Natural killer cell treated with Interleukin-12 subunit alpha and Interleukin-12 subunit beta and Interleukin-15 and Interleukin-18, amount 100 ng/mL, for 72 hours (primary cell): ENCODE measurements at regions not wholly inside any gene's neighbourhood (a gene's known extent, or its start where the extent isn't known, plus 50 kb on each side); places are given as distances from the start of the nearest gene placed in this dataset.

Experiments used
- ATAC-seq, 2 donors: fragments of 150-1000 bp; cut with Tn5 transposase in 1 of 2; sonication (Bioruptor Pico), chemical (Tn5 transposase) in 1 of 2; 2 replicates each; pipeline ENCODE4 v1.10.0; 2021
- DNase-seq: peaks from one replicate; pipeline ENCODE4 v3.0.0; 2022; ENCODE audit warnings: low spot score
- H3K27ac Mint-ChIP-seq, 2 donors: 1 replicate in 1 of 2; 2 replicates in 1 of 2; pipeline ENCODE4 v1.8.0; 2022; ENCODE audit warnings: mixed read lengths in 2 of 2, mild to moderate bottlenecking in 1 of 2, moderate library complexity in 1 of 2
- H3K27me3 Mint-ChIP-seq, 2 donors: 1 replicate in 1 of 2; 2 replicates in 1 of 2; pipeline ENCODE4 v1.8.0; 2022; ENCODE audit warnings: mixed read lengths in 2 of 2
- H3K36me3 Mint-ChIP-seq: one replicate; pipeline ENCODE4 v1.8.0; 2022; ENCODE audit warnings: mixed read lengths
- H3K4me1 Mint-ChIP-seq, 2 donors: 1 replicate in 1 of 2; 2 replicates in 1 of 2; pipeline ENCODE4 v1.8.0; 2022; ENCODE audit warnings: low read depth in 2 of 2, mixed read lengths in 2 of 2, mild to moderate bottlenecking in 1 of 2
- H3K4me3 Mint-ChIP-seq: one replicate; pipeline ENCODE4 v1.8.0; 2022; ENCODE audit warnings: mixed read lengths
- H3K9me3 Mint-ChIP-seq: 2 replicates; pipeline ENCODE4 v1.8.0; 2022; ENCODE audit warnings: mixed read lengths

DNA sequence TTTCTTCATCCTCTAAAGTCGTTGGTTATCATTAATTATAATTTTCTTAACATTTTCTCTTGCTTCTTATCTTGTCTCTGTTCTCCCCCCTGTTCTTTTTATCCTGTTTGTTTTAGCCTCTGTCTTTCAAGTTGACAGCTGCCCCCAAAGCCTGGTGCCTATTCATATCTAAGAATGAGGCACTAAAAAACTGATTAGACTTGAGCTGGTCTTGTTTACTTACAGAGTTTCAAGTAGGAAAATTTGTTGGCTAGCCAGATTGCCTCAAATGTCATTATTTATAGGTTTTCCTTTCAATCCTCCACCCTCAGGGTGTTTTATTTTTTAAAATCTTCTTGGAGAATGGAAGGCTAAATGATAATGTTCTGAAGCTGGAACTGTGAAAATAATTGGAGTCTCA lies 236.0 kb downstream of the UTP18 start:
- Mint-ChIP-seq H3K9me3 (no peaks in the 10 kb centered on the region), H3K27ac (no peak overlapping the region)

GRCh38 chr17:51499897-51500296 lies 239.6 kb downstream of the UTP18 start:
- no peak overlapping the region for H3K27ac Mint-ChIP-seq
- no peak for DNase-seq
- peaks cover 28 to 60% of the 10 kb centered on the region in 2 donors for H3K27me3 Mint-ChIP-seq
- no peaks in the 10 kb centered on the region for H3K36me3 Mint-ChIP-seq
- ATAC-seq: no peak
- H3K9me3 Mint-ChIP-seq: no peaks in the 10 kb centered on the region
- H3K4me3 Mint-ChIP-seq: no peak overlapping the region
- no peaks in the 10 kb centered on the region for H3K4me1 Mint-ChIP-seq

More for the DNA sequence above, 236.0 kb downstream of the UTP18 start:
- Mint-ChIP-seq H3K4me3 (no peak overlapping the region), H3K27me3 (peaks cover 23 to 47% of the 10 kb centered on the region in 2 donors), H3K4me1 (no peaks in the 10 kb centered on the region), H3K36me3 (no peaks in the 10 kb centered on the region)
- ATAC-seq (no peak), DNase-seq (no peak)

GRCh38 chr17:51500454-51500853 lies 240.1 kb downstream of the UTP18 start:
- ATAC-seq (no peak), DNase-seq (no peak)
- Mint-ChIP-seq H3K27ac (no peak overlapping the region), H3K36me3 (no peaks in the 10 kb centered on the region), H3K4me3 (no peak overlapping the region), H3K9me3 (no peaks in the 10 kb centered on the region), H3K27me3 (peaks cover 27 to 56% of the 10 kb centered on the region in 2 donors), H3K4me1 (no peaks in the 10 kb centered on the region)

DNA sequence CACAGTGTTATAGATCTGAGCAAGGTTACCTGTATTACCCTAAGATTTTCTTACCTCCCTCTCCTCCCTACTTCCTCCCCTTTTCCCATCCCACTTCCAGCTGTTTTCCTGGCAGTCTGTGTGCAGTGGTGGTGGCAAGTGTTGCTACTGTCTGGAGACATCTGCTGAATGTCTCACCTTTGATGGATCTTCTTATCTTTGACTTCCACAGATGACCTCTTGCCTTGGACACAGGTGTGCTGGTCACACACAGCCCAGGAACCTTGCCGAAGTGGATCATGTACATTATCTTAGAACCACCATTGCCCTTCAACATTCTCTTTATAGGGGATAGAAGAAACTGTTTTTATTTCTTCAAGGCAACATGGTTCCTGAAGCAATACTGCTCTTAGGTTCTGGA lies 245.1 kb downstream of the UTP18 start:
- Mint-ChIP-seq H3K27ac (no peak overlapping the region), H3K4me3 (no peak overlapping the region), H3K4me1 (no peaks in the 10 kb centered on the region), H3K36me3 (no peaks in the 10 kb centered on the region), H3K27me3 (peaks cover 23 to 46% of the 10 kb centered on the region in 2 donors), H3K9me3 (no peaks in the 10 kb centered on the region)
- ATAC-seq (no peak), DNase-seq (no peak)

DNA sequence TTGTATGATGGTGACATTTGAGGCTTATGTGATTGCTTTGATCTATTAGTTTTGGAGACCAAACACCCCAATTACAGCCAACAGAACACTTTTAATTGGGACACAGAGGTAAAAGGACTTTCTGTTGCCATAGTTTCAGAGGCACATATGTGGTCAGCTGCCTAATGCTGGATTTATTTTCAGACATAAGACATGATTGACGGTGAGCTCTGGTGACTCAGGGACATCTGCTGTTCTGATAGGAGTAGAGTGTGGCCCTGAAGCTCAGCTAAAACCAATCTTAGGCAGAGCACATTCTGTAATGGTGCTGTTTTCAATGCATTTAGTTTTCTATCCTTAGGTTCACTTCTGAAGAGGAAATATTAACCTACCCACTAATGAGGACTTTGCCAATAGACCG lies 247.1 kb downstream of the UTP18 start:
- no peak for ATAC-seq
- Mint-ChIP-seq H3K4me1 (no peaks in the 10 kb centered on the region), H3K27ac (no peak overlapping the region), H3K27me3 (peaks cover 23 to 45% of the 10 kb centered on the region in 2 donors), H3K36me3 (no peaks in the 10 kb centered on the region), H3K9me3 (no peaks in the 10 kb centered on the region), H3K4me3 (no peak overlapping the region)
- DNase-seq: no peak

- H3K4me3 Mint-ChIP-seq: no peak overlapping the region
- peaks cover 23 to 42% of the 10 kb centered on the region in 2 donors for H3K27me3 Mint-ChIP-seq
- DNase-seq (no peak), ATAC-seq (no peak)
- H3K36me3 Mint-ChIP-seq: no peaks in the 10 kb centered on the region
- no peaks in the 10 kb centered on the region for H3K9me3 Mint-ChIP-seq
- H3K4me1 Mint-ChIP-seq: no peaks in the 10 kb centered on the region
- H3K27ac Mint-ChIP-seq: no peak overlapping the region
Observed at GRCh38 chr17:51508048-51508447, 247.7 kb downstream of the UTP18 start.

DNA sequence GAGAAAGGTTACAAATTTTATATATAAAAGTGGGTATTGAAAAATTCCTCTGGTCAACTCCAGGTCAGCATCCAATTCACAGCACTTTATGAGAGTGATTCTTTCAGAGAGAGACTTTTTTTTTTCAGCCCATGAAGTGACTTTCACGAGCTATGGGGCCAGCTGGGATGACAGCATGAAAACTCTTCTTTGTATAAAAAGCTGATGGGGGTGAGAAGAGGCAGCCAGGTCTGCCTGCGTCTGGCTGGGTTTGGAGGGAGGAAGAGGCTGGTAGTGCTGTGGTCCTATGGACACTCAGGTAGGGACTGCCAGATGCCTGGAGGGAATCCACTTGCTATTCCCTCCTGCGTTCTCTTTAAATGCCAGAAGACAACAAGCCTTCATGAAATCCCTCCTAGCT lies 250.6 kb downstream of the UTP18 start:
- Mint-ChIP-seq H3K27ac (no peak overlapping the region), H3K4me1 (no peaks in the 10 kb centered on the region), H3K4me3 (no peak overlapping the region), H3K36me3 (no peaks in the 10 kb centered on the region), H3K9me3 (peaks cover 4% of the 10 kb centered on the region), H3K27me3 (peaks cover 17 to 25% of the 10 kb centered on the region in 2 donors)
- ATAC-seq: no peak
- no peak for DNase-seq

GRCh38 chr17:51512220-51512907 lies 252.0 kb downstream of the UTP18 start:
- no peak overlapping the region for H3K27ac Mint-ChIP-seq
- DNase-seq: no peak
- no peaks in the 10 kb centered on the region for H3K4me1 Mint-ChIP-seq
- peaks cover 4% of the 10 kb centered on the region for H3K9me3 Mint-ChIP-seq
- ATAC-seq: no peak
- no peak overlapping the region for H3K4me3 Mint-ChIP-seq
- H3K36me3 Mint-ChIP-seq: no peaks in the 10 kb centered on the region
- H3K27me3 Mint-ChIP-seq: peaks cover 20 to 33% of the 10 kb centered on the region in 2 donors

DNA sequence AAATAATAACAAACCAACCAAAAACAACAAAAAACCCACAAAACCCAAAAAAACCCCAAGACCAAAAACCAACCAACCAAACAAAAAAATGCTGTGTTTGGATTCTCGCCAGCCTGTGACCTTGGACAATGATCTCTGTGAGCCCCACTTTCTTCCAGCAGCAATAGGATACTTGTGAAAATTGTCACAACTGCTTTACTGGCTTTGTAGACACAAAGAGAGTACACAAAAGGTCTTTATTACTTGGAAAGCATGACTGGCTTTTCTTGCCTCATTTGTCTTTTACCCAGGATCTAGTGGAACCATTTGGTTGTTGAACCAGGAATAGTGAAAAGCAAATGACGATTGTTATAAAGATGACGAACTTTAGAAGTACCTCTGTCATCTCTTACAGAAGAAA lies 256.6 kb downstream of the UTP18 start:
- no peak overlapping the region for H3K27ac Mint-ChIP-seq
- no peak overlapping the region for H3K4me3 Mint-ChIP-seq
- DNase-seq: no peak
- no peak for ATAC-seq
- peaks cover 4% of the 10 kb centered on the region for H3K9me3 Mint-ChIP-seq
- H3K36me3 Mint-ChIP-seq: no peaks in the 10 kb centered on the region
- H3K4me1 Mint-ChIP-seq: no peaks in the 10 kb centered on the region
- peaks cover 14 to 35% of the 10 kb centered on the region in 2 donors for H3K27me3 Mint-ChIP-seq

- no peak for DNase-seq
- Mint-ChIP-seq H3K27me3 (peaks cover 25 to 48% of the 10 kb centered on the region in 2 donors), H3K4me3 (no peak overlapping the region)
Observed at GRCh38 chr17:51524524-51524923, 264.2 kb downstream of the UTP18 start.

DNA sequence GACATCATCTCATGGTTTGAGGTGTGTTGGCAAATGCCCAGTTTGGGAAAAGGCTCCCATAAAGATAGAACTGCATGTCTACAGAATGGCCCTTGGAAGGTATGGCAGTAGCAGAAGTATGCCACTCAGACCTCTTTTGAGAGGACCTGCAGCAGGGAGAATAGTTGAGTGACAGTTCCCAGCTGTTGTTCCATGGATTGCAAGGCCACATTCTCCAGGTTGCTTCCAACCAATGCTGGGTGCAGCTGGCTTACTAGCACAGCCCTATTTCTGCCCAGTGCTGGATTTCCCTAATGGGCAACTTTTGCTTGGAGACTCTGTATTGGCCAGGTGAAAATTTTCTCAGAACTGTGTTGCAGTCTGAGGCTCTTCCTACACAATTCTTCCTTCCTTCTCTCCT lies 266.2 kb downstream of the UTP18 start:
- Mint-ChIP-seq H3K4me3 (no peak overlapping the region), H3K9me3 (peaks cover 2% of the 10 kb centered on the region), H3K27me3 (peaks cover 28 to 45% of the 10 kb centered on the region in 2 donors), H3K4me1 (no peaks in the 10 kb centered on the region), H3K27ac (no peak overlapping the region), H3K36me3 (peaks cover 4% of the 10 kb centered on the region)
- ATAC-seq (no peak), DNase-seq (no peak)

More at GRCh38 chr17:51524524-51524923, 264.2 kb downstream of the UTP18 start:
- H3K36me3 Mint-ChIP-seq: peaks cover 4% of the 10 kb centered on the region
- peaks cover 2% of the 10 kb centered on the region for H3K9me3 Mint-ChIP-seq
- no peaks in the 10 kb centered on the region for H3K4me1 Mint-ChIP-seq
- H3K27ac Mint-ChIP-seq: no peak overlapping the region
- ATAC-seq: no peak

GRCh38 chr17:51527225-51527982 lies 267.1 kb downstream of the UTP18 start:
- no peak overlapping the region for H3K4me3 Mint-ChIP-seq
- DNase-seq (no peak), ATAC-seq (no peak)
- H3K27me3 Mint-ChIP-seq: peaks cover 24 to 36% of the 10 kb centered on the region in 2 donors
- peaks cover 2% of the 10 kb centered on the region for H3K9me3 Mint-ChIP-seq
- no peak overlapping the region for H3K27ac Mint-ChIP-seq
- peaks cover 4% of the 10 kb centered on the region for H3K36me3 Mint-ChIP-seq
- no peaks in the 10 kb centered on the region for H3K4me1 Mint-ChIP-seq

DNA sequence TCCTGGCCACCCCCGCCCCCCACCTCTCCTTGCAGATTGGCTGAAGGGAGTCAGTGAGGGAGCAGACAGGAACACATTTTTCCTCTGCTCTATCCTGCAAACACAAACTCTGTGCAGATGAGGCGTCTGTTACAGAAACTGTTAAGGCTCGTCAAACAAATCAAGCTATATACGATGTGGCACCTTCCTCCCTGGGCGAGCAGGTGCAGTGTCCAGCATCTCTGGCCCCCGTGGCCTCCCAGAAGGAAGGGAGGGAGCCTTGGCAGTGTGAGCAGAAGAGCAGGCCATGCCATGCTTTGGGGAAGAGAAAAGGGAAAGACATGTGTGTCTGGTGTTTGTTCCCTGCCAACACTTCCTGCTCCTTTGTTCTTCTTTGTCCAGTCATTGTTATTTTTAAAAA lies 267.8 kb downstream of the UTP18 start:
- peaks cover 24 to 39% of the 10 kb centered on the region in 2 donors for H3K27me3 Mint-ChIP-seq
- H3K27ac Mint-ChIP-seq: no peak overlapping the region
- peaks cover 2% of the 10 kb centered on the region for H3K9me3 Mint-ChIP-seq
- H3K4me3 Mint-ChIP-seq: no peak overlapping the region
- peaks cover 4% of the 10 kb centered on the region for H3K36me3 Mint-ChIP-seq
- no peak for DNase-seq
- H3K4me1 Mint-ChIP-seq: no peaks in the 10 kb centered on the region
- ATAC-seq: no peak

- Mint-ChIP-seq H3K27ac (no peak overlapping the region), H3K4me1 (no peaks in the 10 kb centered on the region), H3K27me3 (peaks cover 15 to 22% of the 10 kb centered on the region in 2 donors), H3K36me3 (no peaks in the 10 kb centered on the region), H3K4me3 (no peak overlapping the region), H3K9me3 (no peaks in the 10 kb centered on the region)
- ATAC-seq (no peak), DNase-seq (no peak)
Observed at GRCh38 chr17:51533219-51533618, 272.9 kb downstream of the UTP18 start.
